B cell (primary cell): ENCODE measurements at regions not wholly inside any gene's neighbourhood (a gene's known extent, or its start where the extent isn't known, plus 50 kb on each side); places are given as distances from the start of the nearest gene placed in this dataset.

ENCODE experiments used
- ATAC-seq: fragments of 200-7000 bp; cut with Tn5 transposase; one replicate; pipeline ENCODE4 v1.10.0; 2021; ENCODE audit warnings: low read depth, mild to moderate bottlenecking, moderate number of reproducible peaks, moderate library complexity
- CTCF ChIA-PET: fragments of 350-600 bp; sonication (Branson Sonifier 250); formaldehyde crosslinking; loops from one replicate; lab custom pipeline; 2021; ENCODE audit warnings: antibody characterized with exemption, inconsistent platforms; lab: Charles Lee
- POLR2A ChIA-PET: fragments of 350-600 bp; sonication (Branson Sonifier 250); formaldehyde crosslinking; loops from one replicate; lab custom pipeline; 2021; ENCODE audit warnings: antibody characterized with exemption; lab: Charles Lee
- DNase-seq: peaks from one replicate; pipeline ENCODE4 v3.0.0; 2013
- H2AFZ ChIP-seq: 2 replicates; pipeline ENCODE4 v1.6.1; 2012; ENCODE audit warnings: mild to moderate bottlenecking, low read depth, low read length; ENCODE audit not compliant: insufficient read depth, poor library complexity, severe bottlenecking
- H3K27ac ChIP-seq, 2 donors: 1 replicate in 1 of 2; 2 replicates in 1 of 2; pipeline ENCODE4 v1.5.1; 2012 to 2013; ENCODE audit warnings: low read length in 2 of 2, mild to moderate bottlenecking in 2 of 2, moderate library complexity in 1 of 2
- H3K27me3 ChIP-seq, 4 experiments: fragments of 200-600 bp in 1 of 4; sonication (generic) in 1 of 4; replicated peaks in 1 of 4; 1 replicate in 2 of 4; 2 replicates in 2 of 4; pipeline versions ENCODE4 v1.6.1 to v1.7.0; 2013 to 2016; ENCODE audit warnings: low read length in 3 of 4, mild to moderate bottlenecking in 2 of 4, mixed read lengths in 1 of 4, moderate library complexity in 1 of 4; ENCODE audit not compliant: insufficient read depth in 4 of 4, control insufficient read depth in 3 of 4; ENCODE audit errors: control extremely low read depth in 1 of 4
- H3K36me3 ChIP-seq, 2 experiments: replicated peaks in 1 of 2; 1 replicate in 1 of 2; 2 replicates in 1 of 2; pipeline versions ENCODE4 v1.6.1 to v1.7.1; 2013; ENCODE audit warnings: low read length in 1 of 2; ENCODE audit not compliant: insufficient read depth in 2 of 2, control insufficient read depth in 1 of 2; ENCODE audit errors: control extremely low read depth in 1 of 2, extremely low read depth in 1 of 2
- H3K4me1 ChIP-seq, 2 donors: fragments of 200-600 bp in 1 of 2; sonication (generic) in 1 of 2; 1 replicate in 1 of 2; 2 replicates in 1 of 2; pipeline versions ENCODE4 v1.5.1 to v1.6.1; 2013 to 2017; ENCODE audit warnings: low read length in 2 of 2; ENCODE audit not compliant: control insufficient read depth in 2 of 2, insufficient read depth in 2 of 2
- H3K4me2 ChIP-seq: replicated peaks from 2 replicates; pipeline ENCODE3; 2012; ENCODE audit warnings: mild to moderate bottlenecking, low read depth, low read length; ENCODE audit not compliant: poor library complexity, severe bottlenecking
- H3K4me3 ChIP-seq, 5 experiments: fragments of 200-600 bp in 1 of 5; sonication (generic) in 1 of 5; 1 replicate in 3 of 5; 2 replicates in 2 of 5; pipeline versions ENCODE4 v1.5.1 to v1.7.0; 2011 to 2016; ENCODE audit warnings: low read length in 4 of 5, mild to moderate bottlenecking in 4 of 5, low read depth in 2 of 5, control low read depth in 1 of 5, moderate library complexity in 1 of 5; ENCODE audit not compliant: insufficient read depth in 1 of 5; ENCODE audit errors: control extremely low read depth in 1 of 5, extremely low read depth in 1 of 5
- H3K79me2 ChIP-seq: fragments of 200-600 bp; sonication (generic); one replicate; pipeline ENCODE4 v1.6.0; 2016; ENCODE audit warnings: low read length; ENCODE audit not compliant: control insufficient read depth, insufficient read depth
- H3K9ac ChIP-seq: fragments of 200-600 bp; sonication (generic); 2 replicates; pipeline ENCODE4 v1.6.1; 2017; ENCODE audit warnings: mild to moderate bottlenecking, low read length, moderate library complexity
- H3K9me3 ChIP-seq, 3 donors: one replicate each; pipeline versions ENCODE4 v1.6.1 to v1.7.1; 2013; ENCODE audit warnings: low read length in 2 of 3; ENCODE audit not compliant: control insufficient read depth in 2 of 3, insufficient read depth in 1 of 3; ENCODE audit errors: control extremely low read depth in 1 of 3
- H4K20me1 ChIP-seq: 2 replicates; pipeline ENCODE4 v1.6.0; 2012; ENCODE audit warnings: mild to moderate bottlenecking, low read length; ENCODE audit not compliant: insufficient read depth, control insufficient read depth, poor library complexity, severe bottlenecking
- H3K27ac Mint-ChIP-seq: one replicate; pipeline ENCODE4 v1.8.0; 2021; ENCODE audit warnings: mixed read lengths
- H3K27me3 Mint-ChIP-seq: one replicate; pipeline ENCODE4 v1.8.0; 2021; ENCODE audit warnings: mixed read lengths
- H3K4me1 Mint-ChIP-seq: one replicate; pipeline ENCODE4 v1.8.0; 2021; ENCODE audit warnings: mixed read lengths
- H3K4me3 Mint-ChIP-seq: one replicate; pipeline ENCODE4 v1.8.0; 2021; ENCODE audit warnings: mixed read lengths
- H3K9me3 Mint-ChIP-seq: one replicate; pipeline ENCODE4 v1.8.0; 2022; ENCODE audit warnings: mixed read lengths; ENCODE audit not compliant: insufficient read depth
- CTCF ChIP-seq: fragments of 200-600 bp; IDR thresholded peaks from one replicate; pipeline ENCODE4 v1.8.0; 2022; ENCODE audit warnings: antibody characterized with exemption, mild to moderate bottlenecking
- EZH2 ChIP-seq: IDR thresholded peaks from 2 replicates; pipeline ENCODE4 v1.6.1; 2012; ENCODE audit warnings: borderline replicate concordance, low read depth, mild to moderate bottlenecking, moderate library complexity, low read length; ENCODE audit not compliant: insufficient read depth, poor library complexity, severe bottlenecking
- WGBS: methylation state at CpG from one replicate; pipeline ENCODE4 v1.1.5; 2013; ENCODE audit warnings: missing lambda C conversion rate; ENCODE audit not compliant: insufficient coverage; 5-methylcytosine and 5-hydroxymethylcytosine counted together
- intact Hi-C: fragments of 100-400 bp; cut with micrococcal nuclease; formaldehyde crosslinking; loops from one replicate; pipeline ENCODE4 v1.10.0; 2022

GRCh38 chr9:130755377-130756007, 61.9 kb downstream of the EXOSC2 start:
- POLR2A ChIA-PET: interaction anchor here (0.5 kb wide), 1 partner anchor 28 kb away, joined by 3 read pairs; no protein-coding TSS in a partner anchor
- TF ChIP-seq CTCF (no peak), EZH2 (no peak)
- H3K4me1 Mint-ChIP-seq: peaks cover 24% of the 10 kb centered on the region

GRCh38 chr9:130756037-130756436, 62.5 kb downstream of the EXOSC2 start:
- ChIA-PET CTCF (interaction anchor here (1.1 kb wide), 1 partner anchor 49 kb away, joined by 4 read pairs; no protein-coding TSS in a partner anchor), POLR2A (no interaction called here)
- H3K9ac ChIP-seq: no peak overlapping the region

More at GRCh38 chr9:130755377-130756007, 61.9 kb downstream of the EXOSC2 start:
- no peak overlapping the region for H3K4me3 Mint-ChIP-seq
- H4K20me1 ChIP-seq: peaks cover 43% of the 10 kb centered on the region
- no peak for ATAC-seq
- no peaks in the 10 kb centered on the region for H3K9me3 Mint-ChIP-seq
- no peaks in the 10 kb centered on the region for H3K27me3 Mint-ChIP-seq
- H3K4me2 ChIP-seq: no peak overlapping the region
- H3K9ac ChIP-seq: no peak overlapping the region
- no peak overlapping the region for H3K27ac Mint-ChIP-seq
- H3K27me3 ChIP-seq: no peaks in the 10 kb centered on the region
- peaks cover 7 to 12% of the 10 kb centered on the region in 2 donors for H3K4me1 ChIP-seq
- intact Hi-C loops: no loop called here
- no peak for DNase-seq
- peaks cover 34% of the 10 kb centered on the region for H3K79me2 ChIP-seq
- no peak overlapping the region for H2AFZ ChIP-seq
- WGBS: 84% methylated on average over 8 of the region's 10 CpGs
- no peaks in the 10 kb centered on the region for H3K9me3 ChIP-seq
- no peak overlapping the region for H3K4me3 ChIP-seq
- no peak overlapping the region for H3K27ac ChIP-seq
- CTCF ChIA-PET: interaction anchor here (1.1 kb wide), 1 partner anchor 49 kb away, joined by 4 read pairs; no protein-coding TSS in a partner anchor
- no peaks in the 10 kb centered on the region for H3K36me3 ChIP-seq

More at GRCh38 chr9:130756037-130756436, 62.5 kb downstream of the EXOSC2 start:
- no peak overlapping the region for H3K27ac ChIP-seq
- H3K27me3 ChIP-seq: no peaks in the 10 kb centered on the region
- DNase-seq: no peak
- Mint-ChIP-seq H3K9me3 (no peaks in the 10 kb centered on the region), H3K27ac (no peak overlapping the region), H3K27me3 (no peaks in the 10 kb centered on the region), H3K4me1 (peaks cover 24% of the 10 kb centered on the region), H3K4me3 (no peak overlapping the region)
- H3K9me3 ChIP-seq: no peaks in the 10 kb centered on the region
- H3K4me1 ChIP-seq: peaks cover 7 to 12% of the 10 kb centered on the region in 2 donors
- no peaks in the 10 kb centered on the region for H3K36me3 ChIP-seq
- H2AFZ ChIP-seq: no peak overlapping the region
- intact Hi-C loops: no loop called here
- WGBS: no CpG with 5 or more reads among the region's 2 CpGs
- ATAC-seq: no peak
- peaks cover 45% of the 10 kb centered on the region for H4K20me1 ChIP-seq
- H3K79me2 ChIP-seq: peaks cover 39% of the 10 kb centered on the region
- H3K4me2 ChIP-seq: no peak overlapping the region
- no peak overlapping the region for H3K4me3 ChIP-seq
- TF ChIP-seq CTCF (no peak), EZH2 (no peak)
